ENCODE measurements at regions not wholly inside any gene's neighbourhood (a gene's known extent, or its start where the extent isn't known, plus 50 kb on each side); places are given as distances from the start of the nearest gene placed in this dataset.

- Histone ChIP-seq H3K27ac (replicated peaks) (no peak overlapping the region), H3K4me3 (replicated peaks; ENCODE audit: insufficient read depth, low read length) (no peak overlapping the region), H3K27me3 (ENCODE audit: insufficient read depth, poor library complexity, severe bottlenecking) (no peaks in the 10 kb centered on the region)
- TF ChIP-seq CTCF (IDR thresholded peaks at IDR 0.05; ENCODE audit: insufficient read depth, low read length) = no peak
- no peak for TF ChIP-seq GABPA (IDR thresholded peaks at IDR 0.05; ENCODE audit: low read depth)
- TF ChIP-seq SPI1 (IDR thresholded peaks at IDR 0.05; ENCODE audit: borderline replicate concordance, low read depth) = no peak
- TF ChIP-seq POLR2AphosphoS5 (IDR thresholded peaks at IDR 0.05; ENCODE audit: low read depth) = no peak
- TF ChIP-seq, protein P1, sequence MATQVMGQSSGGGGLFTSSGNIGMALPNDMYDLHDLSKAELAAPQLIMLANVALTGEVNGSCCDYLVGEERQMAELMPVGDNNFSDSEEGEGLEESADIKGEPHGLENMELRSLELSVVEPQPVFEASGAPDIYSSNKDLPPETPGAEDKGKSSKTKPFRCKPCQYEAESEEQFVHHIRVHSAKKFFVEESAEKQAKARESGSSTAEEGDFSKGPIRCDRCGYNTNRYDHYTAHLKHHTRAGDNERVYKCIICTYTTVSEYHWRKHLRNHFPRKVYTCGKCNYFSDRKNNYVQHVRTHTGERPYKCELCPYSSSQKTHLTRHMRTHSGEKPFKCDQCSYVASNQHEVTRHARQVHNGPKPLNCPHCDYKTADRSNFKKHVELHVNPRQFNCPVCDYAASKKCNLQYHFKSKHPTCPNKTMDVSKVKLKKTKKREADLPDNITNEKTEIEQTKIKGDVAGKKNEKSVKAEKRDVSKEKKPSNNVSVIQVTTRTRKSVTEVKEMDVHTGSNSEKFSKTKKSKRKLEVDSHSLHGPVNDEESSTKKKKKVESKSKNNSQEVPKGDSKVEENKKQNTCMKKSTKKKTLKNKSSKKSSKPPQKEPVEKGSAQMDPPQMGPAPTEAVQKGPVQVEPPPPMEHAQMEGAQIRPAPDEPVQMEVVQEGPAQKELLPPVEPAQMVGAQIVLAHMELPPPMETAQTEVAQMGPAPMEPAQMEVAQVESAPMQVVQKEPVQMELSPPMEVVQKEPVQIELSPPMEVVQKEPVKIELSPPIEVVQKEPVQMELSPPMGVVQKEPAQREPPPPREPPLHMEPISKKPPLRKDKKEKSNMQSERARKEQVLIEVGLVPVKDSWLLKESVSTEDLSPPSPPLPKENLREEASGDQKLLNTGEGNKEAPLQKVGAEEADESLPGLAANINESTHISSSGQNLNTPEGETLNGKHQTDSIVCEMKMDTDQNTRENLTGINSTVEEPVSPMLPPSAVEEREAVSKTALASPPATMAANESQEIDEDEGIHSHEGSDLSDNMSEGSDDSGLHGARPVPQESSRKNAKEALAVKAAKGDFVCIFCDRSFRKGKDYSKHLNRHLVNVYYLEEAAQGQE (IDR thresholded peaks at IDR 0.05; ENCODE audit: insufficient replicate concordance, low read depth) = no peak
- DNase-seq (ENCODE audit: low read depth in 1 of 2, low spot score in 1 of 2) = no peak
These were observed 112.3 kb upstream of the ZNF507 start for GRCh38 chr19:32233091-32233490.

- DNase-seq (ENCODE audit: low read depth in 1 of 2, low spot score in 1 of 2) = no peak
- H3K4me3 ChIP-seq (replicated peaks; ENCODE audit: insufficient read depth, low read length) = no peak overlapping the region
- TF ChIP-seq CTCF (IDR thresholded peaks at IDR 0.05; ENCODE audit: insufficient read depth, low read length) (no peak), GABPA (IDR thresholded peaks at IDR 0.05; ENCODE audit: low read depth) (no peak), POLR2AphosphoS5 (IDR thresholded peaks at IDR 0.05; ENCODE audit: low read depth) (no peak)
- TF ChIP-seq, protein P1 (IDR thresholded peaks at IDR 0.05; ENCODE audit: insufficient replicate concordance, low read depth) = no peak
- no peaks in the 10 kb centered on the region for H3K27me3 ChIP-seq (ENCODE audit: insufficient read depth, poor library complexity, severe bottlenecking)
- no peak overlapping the region for H3K27ac ChIP-seq (replicated peaks)
These were observed 111.5 kb upstream of the ZNF507 start for GRCh38 chr19:32233885-32234284.

DNA sequence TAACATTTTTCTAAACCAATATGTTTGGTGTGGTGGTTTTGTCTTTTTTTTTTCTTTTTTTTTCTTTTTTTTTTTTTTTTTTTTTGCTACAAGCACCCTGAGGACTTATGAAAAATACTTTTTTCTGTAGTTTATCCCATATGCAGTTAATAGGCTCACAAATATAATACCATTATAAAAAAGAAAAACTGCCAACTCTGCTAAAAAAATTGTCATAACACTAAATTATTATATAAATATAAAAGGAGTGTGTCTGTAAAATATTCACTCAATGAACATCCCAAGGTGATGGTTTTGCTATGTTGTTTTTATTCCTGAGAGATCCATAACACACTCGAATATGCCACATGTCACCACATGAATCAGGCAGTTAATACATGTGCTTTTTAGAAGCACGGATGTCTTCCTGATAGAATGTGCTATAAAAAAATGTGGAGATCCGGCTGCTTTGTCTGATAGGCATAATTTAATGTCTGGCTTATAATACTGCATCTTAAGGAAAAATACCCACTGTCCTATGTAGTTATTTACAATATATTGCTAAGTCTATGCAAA lies 110.7 kb upstream of the ZNF507 start:
- no peak overlapping the region for H3K27ac ChIP-seq (replicated peaks)
- H3K4me3 ChIP-seq (replicated peaks; ENCODE audit: insufficient read depth, low read length) = no peak overlapping the region
- no peaks in the 10 kb centered on the region for H3K27me3 ChIP-seq (ENCODE audit: insufficient read depth, poor library complexity, severe bottlenecking)
- DNase-seq (ENCODE audit: low read depth in 1 of 2, low spot score in 1 of 2) = no peak
- no peak for TF ChIP-seq GABPA (IDR thresholded peaks at IDR 0.05; ENCODE audit: low read depth)
- no peak for TF ChIP-seq SPI1 (IDR thresholded peaks at IDR 0.05; ENCODE audit: borderline replicate concordance, low read depth)
- TF ChIP-seq, protein P1 (IDR thresholded peaks at IDR 0.05; ENCODE audit: insufficient replicate concordance, low read depth) = no peak
- no peak for TF ChIP-seq POLR2AphosphoS5 (IDR thresholded peaks at IDR 0.05; ENCODE audit: low read depth)
- no peak for TF ChIP-seq CTCF (IDR thresholded peaks at IDR 0.05; ENCODE audit: insufficient read depth, low read length)

All from HL-60 (cell line).